Heart left ventricle (tissue), 16 donors: ENCODE measurements at regions not wholly inside any gene's neighbourhood (a gene's known extent, or its start where the extent isn't known, plus 50 kb on each side); places are given as distances from the start of the nearest gene placed in this dataset.
"Not testable (repeated sequence)": the region's sequence is repeated elsewhere in the genome, so short reads cannot be mapped to it uniquely, and the experiment has no call there.

Source experiments
- ATAC-seq, 4 donors: fragments of 200-7000 bp; cut with Tn5 transposase; one replicate each; pipeline ENCODE4 v1.9.1; 2020 to 2022; ENCODE audit warnings: moderate library complexity in 4 of 4, mild to moderate bottlenecking in 3 of 4, moderate number of reproducible peaks in 1 of 4
- DNase-seq, 5 donors: peaks; one replicate each; pipeline ENCODE4 v3.0.0-alpha.2; 2020
- H3K27ac ChIP-seq, 12 donors: fragments of 200-600 bp; sonication (generic) in 4 of 12; one replicate each; pipeline versions ENCODE4 v1.5.0 to v1.8.0; 2016 to 2022; ENCODE audit warnings: mild to moderate bottlenecking in 2 of 12
- H3K27me3 ChIP-seq, 9 donors: fragments of 200-600 bp; sonication (generic) in 2 of 9; one replicate each; pipeline versions ENCODE4 v1.5.1 to v1.8.0; 2016 to 2022; ENCODE audit warnings: mild to moderate bottlenecking in 3 of 9
- H3K36me3 ChIP-seq, 9 donors: fragments of 200-600 bp; sonication (generic) in 2 of 9; one replicate each; pipeline versions ENCODE4 v1.5.0 to v1.8.0; 2018 to 2022; ENCODE audit warnings: mild to moderate bottlenecking in 2 of 9
- H3K4me1 ChIP-seq, 12 donors: fragments of 200-600 bp; sonication (generic) in 4 of 12; one replicate each; pipeline versions ENCODE4 v1.5.0 to v1.8.0; 2016 to 2022; ENCODE audit warnings: mild to moderate bottlenecking in 3 of 12
- H3K4me3 ChIP-seq, 12 donors: fragments of 200-600 bp; sonication (generic) in 4 of 12; one replicate each; pipeline versions ENCODE4 v1.5.0 to v1.8.0; 2017 to 2022; ENCODE audit warnings: mild to moderate bottlenecking in 9 of 12, moderate library complexity in 4 of 12
- H3K9me3 ChIP-seq, 12 donors: fragments of 200-600 bp; sonication (generic) in 4 of 12; one replicate each; pipeline versions ENCODE4 v1.5.0 to v1.8.0; 2016 to 2022; ENCODE audit warnings: mild to moderate bottlenecking in 1 of 12
- POLR2A ChIP-seq, 2 donors: fragments of 450-650 bp; IDR thresholded peaks; one replicate each; pipeline ENCODE4 v1.6.1; 2017; ENCODE audit warnings: antibody characterized with exemption in 2 of 2, mild to moderate bottlenecking in 2 of 2, moderate library complexity in 2 of 2
- WGBS, 4 donors: extraction: QIAGEN DNeasy Blood & Tissue Kit in 2 of 4; methylation state at CpG; one replicate each; pipeline versions ENCODE4 v1.1.5 to v1.1.7; 2013 to 2018; 5-methylcytosine and 5-hydroxymethylcytosine counted together
- intact Hi-C, 10 donors: fragments of 100-400 bp; cut with DNase I; formaldehyde crosslinking; loops; one replicate each; pipeline versions ENCODE4 v1.11.1 to v1.14.2; 2022
- TF ChIP-seq, protein P1 (sequence below), 12 donors: fragments of 200-600 bp; sonication (generic) in 4 of 12; IDR thresholded peaks; one replicate each; pipeline versions ENCODE4 v1.5.0 to v1.8.0; 2018 to 2022; ENCODE audit warnings: antibody characterized with exemption in 12 of 12, mild to moderate bottlenecking in 5 of 12
- donor health status: ischemic (EF 13 %, LVEDD 7.1; RV severe dilation, severe dysfunction).
- donor health status: healthy with polysubstance abuse.
- donor health status: DM: no; HTN: yes; CAD: no.
- donor health status: DM: no; HTN: no; CAD: no.
- donor health status: ischemic (EF 25% LVEDD 6.9; RV normal size, moderate dysfunction).
- donor health status: ischemic (EF 25% LVEDD 5.7; RV mildly dilated, moderate dysfunction).
- donor health status: healthy.
- donor health status: DM: yes; HTN: yes; CAD: no.
- donor health status: ischemic (EF 35%, LVEDD 5.7; RV mildly dilated, moderate dysfunction).
- donor health status: nonischemic (EF 11% LVEDD 7.7; RV severe dilation, severe dysfunction).
- donor health status: DM: yes; HTN: yes; CAD: no.
- donor health status: PGD.
- donor health status: ischemic (EF 29% LVEDD 5.4; RV normal size, mild dysfunction).
- donor health status: nonischemic (EF 23%, LVEDD 6.1; RV moderate dilation, normal function).

DNA sequence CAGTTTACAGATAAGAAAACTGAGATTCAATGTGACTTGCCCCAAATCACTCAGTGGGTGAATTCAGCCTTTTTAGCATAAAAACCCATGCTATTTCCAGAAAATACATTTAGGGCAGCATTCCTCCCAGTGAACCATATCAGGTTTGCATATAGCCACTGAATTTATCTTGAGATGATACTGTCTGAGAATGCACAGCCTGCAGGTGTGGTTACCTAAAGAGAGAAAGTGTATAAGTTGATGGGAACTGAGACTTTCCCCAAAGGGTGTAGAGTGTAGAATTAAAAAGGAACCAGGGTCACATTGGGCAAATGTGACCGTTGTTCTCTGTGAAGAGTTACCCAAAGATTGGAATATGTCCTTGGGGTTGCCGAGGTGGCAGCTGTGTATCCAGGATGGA lies 100.0 kb upstream of the PIK3R1 start:
- intact Hi-C loops, result no loop called here
- no peak overlapping the region for H3K27ac ChIP-seq
- H3K36me3 ChIP-seq, result no peaks in the 10 kb centered on the region
- DNase-seq (no peak), ATAC-seq (no peak)
- no peak for TF ChIP-seq POLR2A (IDR thresholded peaks at IDR 0.05)
- peaks cover 0 to 9% (median 0%) of the 10 kb centered on the region in 12 donors for H3K4me1 ChIP-seq
- no peaks in the 10 kb centered on the region for H3K9me3 ChIP-seq
- 93 to 98% (median 95%) methylated on average over 2 of the region's 2 CpGs for WGBS, 4 donors
- H3K27me3 ChIP-seq, result no peaks in the 10 kb centered on the region
- H3K4me3 ChIP-seq, result no peak overlapping the region

DNA sequence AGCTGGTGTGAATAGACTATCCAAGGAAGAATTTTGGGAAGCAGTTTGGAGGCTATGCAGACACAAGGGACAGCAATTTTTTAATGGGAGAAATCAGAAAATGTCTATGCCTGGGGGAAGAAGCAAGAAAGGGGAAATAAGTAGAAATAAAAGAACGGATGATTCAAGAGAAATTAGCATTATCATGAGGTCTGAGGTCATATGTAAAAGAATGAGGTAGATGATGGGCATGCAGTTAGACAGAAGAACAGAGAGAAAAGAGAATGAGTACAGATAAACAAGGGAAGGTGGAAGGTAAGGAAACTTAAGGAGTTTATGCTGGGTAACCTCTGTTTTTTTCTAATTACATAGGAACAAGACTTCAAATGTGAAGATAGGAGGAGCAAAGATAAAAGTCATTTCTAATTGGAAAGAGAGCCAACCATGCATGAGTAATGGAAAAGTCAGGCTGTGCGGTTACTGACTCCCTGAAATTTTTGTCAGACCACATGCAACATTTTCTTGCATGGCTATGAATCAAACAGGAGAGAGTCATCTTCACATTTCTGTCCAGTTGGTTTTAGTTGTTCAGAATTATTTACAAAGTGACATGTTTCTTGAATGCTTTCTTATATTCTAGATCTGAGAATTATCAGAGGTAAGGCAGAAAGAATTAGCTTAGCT lies 101.0 kb upstream of the PIK3R1 start:
- Histone ChIP-seq H3K36me3 (no peaks in the 10 kb centered on the region), H3K27me3 (no peaks in the 10 kb centered on the region), H3K4me1 (peaks cover 0 to 9% (median 0%) of the 10 kb centered on the region in 12 donors), H3K27ac (no peak overlapping the region), H3K4me3 (no peak overlapping the region), H3K9me3 (no peaks in the 10 kb centered on the region)
- intact Hi-C loops, result no loop called here
- WGBS, 4 donors, result 69 to 89% (median 88%) methylated on average over 2 of the region's 2 CpGs
- TF ChIP-seq POLR2A (IDR thresholded peaks at IDR 0.05), result no peak
- TF ChIP-seq, protein P1, sequence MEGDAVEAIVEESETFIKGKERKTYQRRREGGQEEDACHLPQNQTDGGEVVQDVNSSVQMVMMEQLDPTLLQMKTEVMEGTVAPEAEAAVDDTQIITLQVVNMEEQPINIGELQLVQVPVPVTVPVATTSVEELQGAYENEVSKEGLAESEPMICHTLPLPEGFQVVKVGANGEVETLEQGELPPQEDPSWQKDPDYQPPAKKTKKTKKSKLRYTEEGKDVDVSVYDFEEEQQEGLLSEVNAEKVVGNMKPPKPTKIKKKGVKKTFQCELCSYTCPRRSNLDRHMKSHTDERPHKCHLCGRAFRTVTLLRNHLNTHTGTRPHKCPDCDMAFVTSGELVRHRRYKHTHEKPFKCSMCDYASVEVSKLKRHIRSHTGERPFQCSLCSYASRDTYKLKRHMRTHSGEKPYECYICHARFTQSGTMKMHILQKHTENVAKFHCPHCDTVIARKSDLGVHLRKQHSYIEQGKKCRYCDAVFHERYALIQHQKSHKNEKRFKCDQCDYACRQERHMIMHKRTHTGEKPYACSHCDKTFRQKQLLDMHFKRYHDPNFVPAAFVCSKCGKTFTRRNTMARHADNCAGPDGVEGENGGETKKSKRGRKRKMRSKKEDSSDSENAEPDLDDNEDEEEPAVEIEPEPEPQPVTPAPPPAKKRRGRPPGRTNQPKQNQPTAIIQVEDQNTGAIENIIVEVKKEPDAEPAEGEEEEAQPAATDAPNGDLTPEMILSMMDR (IDR thresholded peaks at IDR 0.05), result no peak
- ATAC-seq (no peak), DNase-seq (no peak)

DNA sequence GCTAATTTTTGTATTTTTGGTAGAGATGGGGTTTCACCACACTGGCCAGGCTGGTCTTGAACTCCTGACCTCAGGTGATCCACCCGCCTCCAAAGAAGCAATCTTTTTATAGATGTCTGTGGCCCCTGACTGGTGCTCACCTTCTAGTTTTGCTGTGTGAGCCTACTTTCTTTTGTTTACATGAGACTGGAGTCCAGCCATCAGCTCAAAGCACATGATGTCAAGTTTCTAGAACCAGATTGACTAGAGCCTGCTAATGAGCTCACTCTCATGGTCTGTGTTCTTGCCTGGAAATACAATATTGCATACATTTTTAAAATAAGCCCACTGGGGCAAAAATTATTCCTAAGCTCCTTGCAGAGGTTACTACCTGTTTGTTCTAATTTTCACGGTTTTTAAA lies 102.9 kb upstream of the PIK3R1 start:
- no peak for ATAC-seq
- no peak overlapping the region for H3K27ac ChIP-seq
- no peak for DNase-seq
- intact Hi-C loops, result no loop called here
- H3K27me3 ChIP-seq, result no peaks in the 10 kb centered on the region
- H3K4me1 ChIP-seq, result peaks cover 0 to 9% (median 0%) of the 10 kb centered on the region in 12 donors
- TF ChIP-seq, protein P1 (IDR thresholded peaks at IDR 0.05), result no peak
- no peak for TF ChIP-seq POLR2A (IDR thresholded peaks at IDR 0.05)
- H3K36me3 ChIP-seq, result no peaks in the 10 kb centered on the region
- no peaks in the 10 kb centered on the region for H3K9me3 ChIP-seq
- WGBS, 4 donors, result 71 to 96% (median 94%) methylated on average over 2 of the region's 2 CpGs
- no peak overlapping the region for H3K4me3 ChIP-seq

DNA sequence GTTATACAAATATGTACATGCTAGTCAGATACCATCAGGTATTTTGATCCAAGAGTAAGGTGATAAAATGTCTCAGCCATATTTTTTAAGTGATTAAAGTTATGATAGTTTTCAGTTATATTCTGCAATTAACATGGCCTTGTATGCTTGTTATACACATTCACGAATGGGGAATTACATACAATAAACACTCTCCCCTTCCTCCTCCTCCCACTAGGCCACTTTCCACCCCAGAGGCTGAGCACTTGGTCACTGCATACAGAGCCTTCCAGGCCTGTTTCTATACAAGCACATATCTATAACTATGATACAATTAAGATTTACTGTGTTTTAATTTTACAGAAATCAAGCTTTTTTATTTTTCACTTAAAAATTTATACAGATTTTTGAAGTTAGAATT lies 104.7 kb upstream of the PIK3R1 start:
- WGBS, 4 donors, result 80 to 88% (median 83%) methylated on average over 1 of the region's 1 CpG
- Histone ChIP-seq H3K27ac (no peak overlapping the region), H3K36me3 (no peaks in the 10 kb centered on the region), H3K4me1 (peaks cover 0 to 9% (median 0%) of the 10 kb centered on the region in 12 donors), H3K27me3 (no peaks in the 10 kb centered on the region), H3K4me3 (no peak overlapping the region), H3K9me3 (peaks cover 0 to 8% (median 0%) of the 10 kb centered on the region in 12 donors)
- TF ChIP-seq, protein P1 (IDR thresholded peaks at IDR 0.05), result no peak
- TF ChIP-seq POLR2A (IDR thresholded peaks at IDR 0.05), result no peak
- intact Hi-C loops, result no loop called here
- DNase-seq (no peak), ATAC-seq (no peak)

DNA sequence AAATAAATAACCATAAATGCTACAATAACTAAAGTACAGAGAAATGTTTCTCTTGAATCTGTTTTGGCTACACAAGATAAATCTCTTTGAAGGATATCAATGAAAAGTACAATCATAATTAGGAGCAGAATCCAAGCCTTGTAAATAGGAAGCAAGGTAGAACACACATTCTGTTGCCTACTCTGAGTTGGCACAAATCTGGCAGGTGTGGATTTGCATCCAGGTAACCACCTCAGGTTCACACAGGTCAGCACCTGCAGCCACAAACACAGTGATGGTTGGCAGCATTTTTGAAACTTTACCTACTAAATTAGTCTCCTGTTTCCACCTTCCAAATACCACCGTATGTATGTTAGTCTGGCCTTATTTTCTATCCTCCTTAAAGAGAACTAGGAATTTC lies 105.3 kb upstream of the PIK3R1 start:
- no peak overlapping the region for H3K27ac ChIP-seq
- intact Hi-C loops, result no loop called here
- no peak overlapping the region for H3K4me3 ChIP-seq
- no peak for TF ChIP-seq POLR2A (IDR thresholded peaks at IDR 0.05)
- TF ChIP-seq, protein P1 (IDR thresholded peaks at IDR 0.05), result no peak
- ATAC-seq (no peak), DNase-seq (no peak)
- WGBS, 4 donors, result 74 to 83% (median 78%) methylated on average over 1 of the region's 1 CpG
- H3K36me3 ChIP-seq, result no peaks in the 10 kb centered on the region
- H3K9me3 ChIP-seq, result peaks cover 0 to 8% (median 0%) of the 10 kb centered on the region in 12 donors
- H3K4me1 ChIP-seq, result peaks cover 0 to 9% (median 0%) of the 10 kb centered on the region in 12 donors
- no peaks in the 10 kb centered on the region for H3K27me3 ChIP-seq

DNA sequence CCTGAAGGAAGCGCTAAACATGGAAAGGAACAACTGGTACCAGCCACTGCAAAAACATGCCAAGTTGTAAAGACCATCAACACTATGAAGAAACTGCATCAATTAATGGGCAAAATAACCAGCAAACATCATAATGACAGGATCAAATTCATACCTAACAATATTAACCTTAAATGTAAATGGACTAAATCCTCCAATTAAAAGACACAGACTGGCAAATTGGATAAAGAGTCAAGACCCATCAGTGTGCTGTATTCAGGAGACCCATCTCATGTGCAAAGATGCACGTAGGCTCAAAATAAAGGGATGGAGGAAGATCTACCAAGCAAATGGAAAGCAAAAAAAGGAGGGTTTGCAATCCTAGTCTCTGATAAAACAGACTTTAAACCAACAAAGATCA lies 111.3 kb upstream of the PIK3R1 start:
- peaks cover 0 to 21% (median 0%) of the 10 kb centered on the region in 12 donors for H3K9me3 ChIP-seq
- 83 to 94% (median 90%) methylated on average over 2 of the region's 2 CpGs for WGBS, 4 donors
- intact Hi-C loops, ATAC-seq, H3K36me3 ChIP-seq, H3K27me3 ChIP-seq, H3K4me1 ChIP-seq, H3K27ac ChIP-seq, DNase-seq, H3K4me3 ChIP-seq: not testable (repeated sequence)

DNA sequence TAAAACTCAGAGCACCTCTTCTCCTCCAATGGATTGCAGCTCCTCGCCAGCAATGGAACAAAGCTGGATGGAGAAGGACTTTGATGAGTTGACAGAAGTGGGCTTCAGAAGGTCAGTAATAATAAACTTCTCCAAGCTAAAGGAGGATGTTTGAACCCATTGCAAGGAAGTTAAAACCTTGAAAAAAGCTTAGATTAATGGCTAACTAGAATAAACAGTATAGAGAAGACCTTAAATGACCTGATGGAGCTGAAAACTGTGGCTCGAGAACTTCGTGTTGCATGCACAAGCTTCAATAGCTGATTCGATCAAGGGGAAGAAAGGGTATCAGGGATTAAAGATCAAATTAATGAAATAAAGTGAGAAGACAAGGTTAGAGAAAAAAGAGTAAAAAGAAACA lies 112.3 kb upstream of the PIK3R1 start:
- intact Hi-C loops, H3K4me1 ChIP-seq, H3K4me3 ChIP-seq, DNase-seq, H3K27me3 ChIP-seq, ATAC-seq, H3K27ac ChIP-seq, H3K36me3 ChIP-seq: not testable (repeated sequence)
- peaks cover 0 to 21% (median 0%) of the 10 kb centered on the region in 12 donors for H3K9me3 ChIP-seq
- 94 to 98% (median 95%) methylated on average over 4 of the region's 4 CpGs for WGBS, 4 donors
